Pancreas (tissue), 10 donors: ENCODE measurements at regions not wholly inside any gene's neighbourhood (a gene's known extent, or its start where the extent isn't known, plus 50 kb on each side); places are given as distances from the start of the nearest gene placed in this dataset.

ENCODE experiments used
- ATAC-seq, 4 donors: fragments of 200-7000 bp; cut with Tn5 transposase; one replicate each; pipeline versions ENCODE4 v1.8.0 to v1.9.1; 2020; ENCODE audit warnings: mild to moderate bottlenecking in 4 of 4, moderate library complexity in 4 of 4
- DNase-seq, 6 donors: peaks; one replicate each; pipeline ENCODE4 v3.0.0-alpha.2; 2020
- FAIRE-seq: peaks from 2 replicates; lab custom pipeline; 2012; peaks lifted over from hg19 to GRCh38; lab: Jason Lieb, UNC
- H3K27ac ChIP-seq, 4 donors: fragments of 200-600 bp; sonication (generic); 1 replicate in 3 of 4; 2 replicates in 1 of 4; pipeline versions ENCODE4 v1.5.0 to v1.8.0; 2020
- H3K27me3 ChIP-seq, 4 donors: fragments of 200-600 bp; one replicate each; pipeline ENCODE4 v1.8.0; 2021
- H3K36me3 ChIP-seq, 3 donors: fragments of 200-600 bp; sonication (generic) in 1 of 3; one replicate each; pipeline versions ENCODE4 v1.5.0 to v1.8.0; 2020 to 2021
- H3K4me1 ChIP-seq, 3 donors: fragments of 200-600 bp; one replicate each; pipeline ENCODE4 v1.8.0; 2021
- H3K4me3 ChIP-seq, 4 donors: fragments of 200-600 bp; sonication (generic) in 2 of 4; one replicate each; pipeline versions ENCODE4 v1.5.0 to v1.8.0; 2020 to 2021
- H3K9me3 ChIP-seq, 4 donors: fragments of 200-600 bp; one replicate each; pipeline ENCODE4 v1.8.0; 2021
- WGBS, 2 donors: extraction: QIAGEN DNeasy Blood & Tissue Kit; methylation state at CpG; one replicate each; pipeline ENCODE4 v1.1.7; 2013; 5-methylcytosine and 5-hydroxymethylcytosine counted together
- intact Hi-C, 3 donors: fragments of 100-400 bp; cut with DNase I; formaldehyde crosslinking; loops; one replicate each; pipeline versions ENCODE4 v1.11.1 to v1.14.2; 2022
- TF ChIP-seq, protein P1 (sequence below), 4 donors: fragments of 200-600 bp; sonication (generic) in 3 of 4; IDR thresholded peaks; one replicate each; pipeline versions ENCODE4 v1.5.0 to v1.8.0; 2021; ENCODE audit warnings: antibody characterized with exemption in 4 of 4
- donor health status: healthy with polysubstance abuse.
- donor health status: DM: no; HTN: no; CAD: no; lungs with moderate emphysema.
- donor health status: DM: no; HTN: no; CAD: no.
- donor health status: control.
- donor health status: control.
- donor health status: Bipolar disorder and iron deficiency.
- donor health status: DM: yes; HTN: yes; CAD: no.
- donor health status: DM: no; HTN: no; CAD: no.
- donor health status: DM: no; HTN: no; CAD: no.
- donor health status: DM: yes; HTN: yes; CAD: no.

GRCh38 chr20:46826343-46826984 lies 68.2 kb upstream of the EYA2 start:
- peaks cover 0 to 10% (median 3%) of the 10 kb centered on the region in 3 donors for H3K4me1 ChIP-seq
- 52 to 73% methylated on average over 3 of the region's 3 CpGs for WGBS, 2 donors
- no peaks in the 10 kb centered on the region for H3K36me3 ChIP-seq
- H3K9me3 ChIP-seq: no peaks in the 10 kb centered on the region
- TF ChIP-seq, protein P1, sequence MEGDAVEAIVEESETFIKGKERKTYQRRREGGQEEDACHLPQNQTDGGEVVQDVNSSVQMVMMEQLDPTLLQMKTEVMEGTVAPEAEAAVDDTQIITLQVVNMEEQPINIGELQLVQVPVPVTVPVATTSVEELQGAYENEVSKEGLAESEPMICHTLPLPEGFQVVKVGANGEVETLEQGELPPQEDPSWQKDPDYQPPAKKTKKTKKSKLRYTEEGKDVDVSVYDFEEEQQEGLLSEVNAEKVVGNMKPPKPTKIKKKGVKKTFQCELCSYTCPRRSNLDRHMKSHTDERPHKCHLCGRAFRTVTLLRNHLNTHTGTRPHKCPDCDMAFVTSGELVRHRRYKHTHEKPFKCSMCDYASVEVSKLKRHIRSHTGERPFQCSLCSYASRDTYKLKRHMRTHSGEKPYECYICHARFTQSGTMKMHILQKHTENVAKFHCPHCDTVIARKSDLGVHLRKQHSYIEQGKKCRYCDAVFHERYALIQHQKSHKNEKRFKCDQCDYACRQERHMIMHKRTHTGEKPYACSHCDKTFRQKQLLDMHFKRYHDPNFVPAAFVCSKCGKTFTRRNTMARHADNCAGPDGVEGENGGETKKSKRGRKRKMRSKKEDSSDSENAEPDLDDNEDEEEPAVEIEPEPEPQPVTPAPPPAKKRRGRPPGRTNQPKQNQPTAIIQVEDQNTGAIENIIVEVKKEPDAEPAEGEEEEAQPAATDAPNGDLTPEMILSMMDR (IDR thresholded peaks at IDR 0.05): no peak
- peaks cover 0 to under 1% (median 0%) of the 10 kb centered on the region in 4 donors for H3K27me3 ChIP-seq
- ATAC-seq (no peak), FAIRE-seq (no peak), DNase-seq (no peak)
- H3K4me3 ChIP-seq: no peak overlapping the region
- intact Hi-C loops: no loop called here
- no peak overlapping the region for H3K27ac ChIP-seq

DNA sequence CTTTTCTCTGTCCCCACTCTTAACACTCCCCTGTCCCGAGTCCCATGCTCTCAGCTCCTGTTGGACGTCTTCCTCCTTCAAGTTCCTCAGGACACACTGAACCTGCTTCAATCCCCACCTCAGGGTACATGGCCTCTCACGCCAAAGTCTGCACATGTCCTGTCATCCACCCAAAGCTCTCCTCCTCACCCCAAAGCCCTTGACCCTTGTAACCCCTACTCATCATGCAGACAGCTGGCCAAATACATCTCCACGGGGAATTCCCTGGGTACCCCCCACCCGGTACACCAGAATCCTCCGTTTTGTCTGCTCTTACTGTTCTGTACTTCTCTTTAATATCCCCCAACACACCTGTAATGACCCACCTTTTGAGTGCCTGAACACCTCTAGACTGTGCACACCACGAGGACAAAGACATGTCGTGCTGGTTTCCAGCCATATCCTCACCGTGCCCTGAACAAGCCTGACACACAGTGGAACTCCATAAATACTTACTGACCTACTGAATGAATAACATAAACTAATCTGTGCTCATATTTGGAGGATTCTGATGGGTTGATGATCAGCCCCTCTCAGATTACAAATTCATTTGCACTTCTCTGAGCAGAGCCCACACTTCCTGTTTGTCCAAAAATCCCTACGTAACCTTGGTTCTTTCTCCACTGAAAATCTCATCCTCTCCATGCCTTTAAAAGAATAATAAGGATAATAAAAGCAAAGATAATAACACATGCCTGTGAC lies 66.8 kb upstream of the EYA2 start:
- DNase-seq: no peak
- no peak overlapping the region for H3K27ac ChIP-seq
- H3K4me3 ChIP-seq: no peak overlapping the region
- TF ChIP-seq, protein P1 (IDR thresholded peaks at IDR 0.05): no peak
- H3K4me1 ChIP-seq: peaks cover 0 to 1% (median 0%) of the 10 kb centered on the region in 3 donors
- intact Hi-C loops: no loop called here
- WGBS, 2 donors: 55 to 77% methylated on average over 10 of the region's 10 CpGs
- no peaks in the 10 kb centered on the region for H3K27me3 ChIP-seq
- no peaks in the 10 kb centered on the region for H3K9me3 ChIP-seq
- no peak for FAIRE-seq
- H3K36me3 ChIP-seq: no peaks in the 10 kb centered on the region
- no peak for ATAC-seq

DNA sequence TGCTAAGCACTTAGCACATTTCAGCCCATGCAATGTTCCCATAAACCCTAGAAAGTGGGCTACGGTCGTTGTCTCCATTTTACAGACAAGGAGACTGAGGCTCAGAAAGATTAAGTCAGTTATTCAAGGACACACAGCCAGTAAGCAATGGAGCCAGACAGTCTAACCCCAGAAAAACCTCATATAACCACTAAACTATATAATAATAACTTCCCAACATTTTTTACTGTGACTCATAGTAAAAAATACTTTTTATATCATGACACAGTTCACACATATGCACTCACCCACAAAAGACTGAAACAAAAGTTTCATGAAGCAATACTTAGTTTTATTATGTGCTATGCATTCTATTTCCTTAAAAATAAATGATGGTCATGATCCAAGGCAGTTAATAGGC lies 66.2 kb upstream of the EYA2 start:
- H3K4me3 ChIP-seq: no peak overlapping the region
- 56 to 59% methylated on average over 2 of the region's 2 CpGs for WGBS, 2 donors
- H3K9me3 ChIP-seq: no peaks in the 10 kb centered on the region
- intact Hi-C loops: no loop called here
- no peak overlapping the region for H3K27ac ChIP-seq
- no peak for ATAC-seq
- TF ChIP-seq, protein P1 (IDR thresholded peaks at IDR 0.05): no peak
- H3K27me3 ChIP-seq: no peaks in the 10 kb centered on the region
- no peak for DNase-seq
- no peaks in the 10 kb centered on the region for H3K36me3 ChIP-seq
- FAIRE-seq: no peak
- no peaks in the 10 kb centered on the region for H3K4me1 ChIP-seq

DNA sequence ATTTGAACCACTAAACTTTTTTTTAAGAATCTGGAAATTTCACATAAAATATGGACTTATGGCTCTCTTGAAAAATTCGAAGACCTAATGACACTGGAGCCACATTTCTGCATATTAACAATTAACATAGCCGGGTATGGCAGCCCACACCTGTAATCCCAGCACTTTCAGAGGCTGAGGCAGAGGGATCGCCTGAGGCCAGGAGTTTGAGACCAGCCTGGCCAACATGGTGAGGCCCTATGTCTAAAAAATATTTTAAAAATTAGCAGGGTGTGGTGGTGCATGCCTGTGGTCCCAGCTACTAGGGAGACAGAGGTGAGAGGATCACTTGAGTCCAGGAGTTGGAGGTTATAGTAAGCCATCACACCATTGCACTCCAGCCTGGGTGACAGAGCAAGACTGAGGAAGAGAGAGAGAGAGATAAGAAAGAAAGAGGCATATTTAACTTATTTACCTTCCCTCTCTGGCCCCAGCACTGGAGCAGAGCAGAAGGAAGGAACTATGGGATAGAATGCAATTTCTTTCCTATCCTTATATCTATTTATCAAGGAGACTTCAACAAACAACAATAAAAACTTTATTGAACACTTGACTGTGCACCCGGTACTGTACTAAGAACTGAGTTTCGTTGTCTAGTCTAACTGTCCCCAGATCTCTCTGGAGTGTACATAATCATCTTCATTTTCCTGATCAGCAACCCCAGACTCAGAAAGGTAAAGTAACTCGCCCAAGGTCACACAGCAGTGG lies 63.6 kb upstream of the EYA2 start:
- Histone ChIP-seq H3K4me1 (no peaks in the 10 kb centered on the region), H3K27me3 (no peaks in the 10 kb centered on the region), H3K36me3 (no peaks in the 10 kb centered on the region), H3K27ac (no peak overlapping the region), H3K4me3 (no peak overlapping the region), H3K9me3 (no peaks in the 10 kb centered on the region)
- no peak for ATAC-seq
- no peak for DNase-seq
- intact Hi-C loops: no loop called here
- FAIRE-seq: no peak
- WGBS, 2 donors: 51 to 71% methylated on average over 6 of the region's 6 CpGs
- TF ChIP-seq, protein P1 (IDR thresholded peaks at IDR 0.05): no peak
